Cerebellar cortex (tissue), 1 donor: ENCODE measurements at regions not wholly inside any gene's neighbourhood (a gene's known extent, or its start where the extent isn't known, plus 50 kb on each side); places are given as distances from the start of the nearest gene placed in this dataset.
"Not testable (repeated sequence)": the region's sequence is repeated elsewhere in the genome, so short reads cannot be mapped to it uniquely, and the experiment has no call there.

Experiments used
- DNase-seq: peaks from one replicate; pipeline ENCODE4 v3.0.0-alpha.2; 2015; ENCODE audit warnings: low spot score

GRCh38 chr6:22215474-22215873 lies 81.4 kb downstream of the PRL start:
- DNase-seq: not testable (repeated sequence)

GRCh38 chr6:22218410-22218809 lies 78.4 kb downstream of the PRL start:
- DNase-seq: no peak

- DNase-seq: no peak
Observed at GRCh38 chr6:22219925-22220324, 76.9 kb downstream of the PRL start.

- no peak for DNase-seq
Observed at GRCh38 chr6:22221211-22221610, 75.6 kb downstream of the PRL start.

- DNase-seq: no peak
Observed at GRCh38 chr6:22221630-22222029, 75.2 kb downstream of the PRL start.

DNA sequence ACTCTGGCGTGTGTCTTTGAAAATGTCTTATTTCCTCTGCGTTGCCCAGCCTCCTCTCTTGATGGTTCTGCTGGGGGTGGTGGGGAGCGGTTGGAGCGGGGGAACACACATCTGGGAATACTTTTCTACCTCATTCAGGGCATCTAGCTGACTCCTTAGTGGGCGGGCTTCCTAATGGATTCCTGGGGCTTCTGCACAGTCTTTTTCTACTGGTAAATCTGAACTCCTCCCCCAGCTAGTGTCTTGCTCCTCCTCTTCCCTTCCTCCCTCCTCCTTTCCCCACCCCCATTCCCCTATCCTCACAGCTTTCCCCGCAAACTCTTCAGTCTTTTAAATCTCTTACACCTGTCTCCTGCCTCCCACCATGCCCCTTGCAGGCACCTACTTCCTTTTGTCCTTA lies 74.4 kb downstream of the PRL start:
- DNase-seq: no peak

- no peak for DNase-seq
Observed at GRCh38 chr6:22227824-22228610, 68.8 kb downstream of the PRL start.

- no peak for DNase-seq
Observed at GRCh38 chr6:22231050-22231449, 65.8 kb downstream of the PRL start.

DNA sequence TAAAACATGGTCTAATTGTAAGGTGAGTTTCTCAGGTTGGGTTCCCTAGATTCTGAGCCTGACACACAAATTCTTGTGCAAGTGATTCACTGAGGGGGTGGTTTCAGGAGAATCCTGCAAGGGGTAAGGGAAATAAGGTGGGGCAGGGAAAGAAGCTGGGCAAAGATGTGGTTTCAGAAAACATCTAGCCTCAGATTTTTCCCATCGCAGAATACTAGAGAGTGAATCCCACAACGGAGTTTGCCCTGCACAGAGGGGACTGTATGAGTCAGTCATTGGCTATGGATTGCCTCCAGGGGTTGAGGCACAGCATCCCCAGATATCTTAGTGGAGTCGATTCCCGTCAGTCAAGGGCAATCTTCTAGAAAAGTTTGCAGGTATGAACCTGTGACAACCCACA lies 65.2 kb downstream of the PRL start:
- no peak for DNase-seq

DNA sequence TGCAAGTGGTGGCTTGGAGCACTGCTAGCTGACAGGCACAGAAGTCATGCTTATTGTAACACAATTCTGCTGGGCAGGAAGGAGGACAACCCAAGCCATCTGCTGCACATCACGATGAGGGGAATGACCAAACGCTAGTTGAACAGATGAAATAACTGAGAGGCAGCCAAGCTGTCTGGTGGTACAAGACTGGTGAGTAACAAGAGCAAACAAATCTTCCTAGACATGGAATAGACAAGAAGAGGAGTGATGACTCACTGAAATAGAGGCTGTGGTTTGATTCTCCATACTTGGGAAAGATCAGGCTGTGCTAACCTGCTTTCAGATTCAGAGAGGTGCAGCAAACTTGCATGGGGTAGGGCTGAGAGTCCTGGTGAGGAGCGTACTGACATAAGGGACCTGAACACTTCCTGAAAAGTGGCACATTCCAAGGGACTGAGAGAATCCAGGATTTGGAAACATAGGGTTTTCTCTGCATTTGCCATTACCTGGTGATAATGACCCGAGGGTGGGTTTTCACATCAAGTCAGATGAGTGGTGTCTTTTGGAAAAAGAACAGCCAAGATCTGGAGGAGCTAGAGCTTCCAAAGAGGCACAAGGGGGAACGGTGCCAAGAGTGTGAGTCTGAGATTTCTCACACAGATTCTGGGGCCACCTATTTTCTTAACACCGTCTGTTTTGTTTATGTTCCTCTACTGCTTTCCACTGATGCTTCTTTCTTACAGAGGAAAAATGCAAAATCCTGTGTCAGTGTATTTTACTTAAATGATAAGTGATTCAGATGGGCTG lies 60.0 kb downstream of the PRL start:
- no peak for DNase-seq
